Ascending aorta (tissue), 2 donors: ENCODE measurements at regions not wholly inside any gene's neighbourhood (a gene's known extent, or its start where the extent isn't known, plus 50 kb on each side); places are given as distances from the start of the nearest gene placed in this dataset.

ENCODE experiments used
- DNase-seq, 2 donors: peaks; one replicate each; pipeline ENCODE4 v3.0.0-alpha.2; 2019; ENCODE audit warnings: low spot score in 2 of 2
- H3K27ac ChIP-seq, 2 donors: fragments of 200-600 bp; sonication (generic); one replicate each; pipeline ENCODE4 v1.5.1; 2016 to 2017; ENCODE audit warnings: mild to moderate bottlenecking in 1 of 2
- H3K27me3 ChIP-seq: fragments of 200-600 bp; sonication (generic); one replicate; pipeline ENCODE4 v1.5.1; 2017
- H3K36me3 ChIP-seq, 2 donors: fragments of 200-600 bp; sonication (generic); one replicate each; pipeline ENCODE4 v1.5.1; 2016
- H3K4me1 ChIP-seq, 2 donors: fragments of 200-600 bp; sonication (generic); one replicate each; pipeline ENCODE4 v1.5.1; 2016 to 2017; ENCODE audit warnings: mild to moderate bottlenecking in 1 of 2
- H3K4me3 ChIP-seq, 2 donors: fragments of 200-600 bp; sonication (generic); one replicate each; pipeline ENCODE4 v1.5.1; 2016 to 2017; ENCODE audit warnings: mild to moderate bottlenecking in 1 of 2
- H3K9me3 ChIP-seq, 2 donors: fragments of 200-600 bp; sonication (generic); one replicate each; pipeline ENCODE4 v1.5.1; 2016
- intact Hi-C: fragments of 100-400 bp; cut with DNase I; formaldehyde crosslinking; loops from one replicate; pipeline ENCODE4 v1.15.1; 2023
- TF ChIP-seq, protein P1 (sequence below), 3 experiments: fragments of 200-600 bp in 2 of 3; fragments of 450-650 bp in 1 of 3; sonication (generic) in 2 of 3; IDR thresholded peaks; one replicate each; pipeline ENCODE4 v1.5.1; 2016 to 2019; ENCODE audit warnings: antibody characterized with exemption in 3 of 3, mild to moderate bottlenecking in 1 of 3, moderate library complexity in 1 of 3

DNA sequence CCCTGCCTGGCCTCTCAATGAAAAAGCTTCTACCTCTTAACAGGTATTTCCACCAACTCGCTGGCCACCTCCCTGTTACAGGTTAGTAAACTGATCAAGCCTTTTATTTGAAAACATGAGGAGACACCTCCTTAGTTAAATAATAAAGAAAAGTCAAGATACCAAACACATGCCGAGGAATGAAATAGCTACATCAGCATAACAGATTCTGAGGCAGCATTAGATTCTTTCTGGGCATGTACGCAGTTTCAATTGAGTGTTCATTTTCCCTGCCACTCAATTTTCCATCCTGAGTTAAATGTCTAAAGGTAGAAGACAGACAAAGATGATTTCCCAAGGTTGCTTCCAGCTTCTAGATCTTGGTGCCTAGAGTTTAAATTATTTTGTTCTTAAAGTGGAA is 250.5 kb upstream of the LRTM1 start:
- no peak overlapping the region for H3K4me3 ChIP-seq
- no peaks in the 10 kb centered on the region for H3K27me3 ChIP-seq
- H3K27ac ChIP-seq = no peak overlapping the region
- intact Hi-C loops = no loop called here
- H3K36me3 ChIP-seq = no peaks in the 10 kb centered on the region
- H3K4me1 ChIP-seq = no peaks in the 10 kb centered on the region
- TF ChIP-seq, protein P1, sequence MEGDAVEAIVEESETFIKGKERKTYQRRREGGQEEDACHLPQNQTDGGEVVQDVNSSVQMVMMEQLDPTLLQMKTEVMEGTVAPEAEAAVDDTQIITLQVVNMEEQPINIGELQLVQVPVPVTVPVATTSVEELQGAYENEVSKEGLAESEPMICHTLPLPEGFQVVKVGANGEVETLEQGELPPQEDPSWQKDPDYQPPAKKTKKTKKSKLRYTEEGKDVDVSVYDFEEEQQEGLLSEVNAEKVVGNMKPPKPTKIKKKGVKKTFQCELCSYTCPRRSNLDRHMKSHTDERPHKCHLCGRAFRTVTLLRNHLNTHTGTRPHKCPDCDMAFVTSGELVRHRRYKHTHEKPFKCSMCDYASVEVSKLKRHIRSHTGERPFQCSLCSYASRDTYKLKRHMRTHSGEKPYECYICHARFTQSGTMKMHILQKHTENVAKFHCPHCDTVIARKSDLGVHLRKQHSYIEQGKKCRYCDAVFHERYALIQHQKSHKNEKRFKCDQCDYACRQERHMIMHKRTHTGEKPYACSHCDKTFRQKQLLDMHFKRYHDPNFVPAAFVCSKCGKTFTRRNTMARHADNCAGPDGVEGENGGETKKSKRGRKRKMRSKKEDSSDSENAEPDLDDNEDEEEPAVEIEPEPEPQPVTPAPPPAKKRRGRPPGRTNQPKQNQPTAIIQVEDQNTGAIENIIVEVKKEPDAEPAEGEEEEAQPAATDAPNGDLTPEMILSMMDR (IDR thresholded peaks at IDR 0.05) = no peak
- no peak for DNase-seq
- H3K9me3 ChIP-seq = no peaks in the 10 kb centered on the region

DNA sequence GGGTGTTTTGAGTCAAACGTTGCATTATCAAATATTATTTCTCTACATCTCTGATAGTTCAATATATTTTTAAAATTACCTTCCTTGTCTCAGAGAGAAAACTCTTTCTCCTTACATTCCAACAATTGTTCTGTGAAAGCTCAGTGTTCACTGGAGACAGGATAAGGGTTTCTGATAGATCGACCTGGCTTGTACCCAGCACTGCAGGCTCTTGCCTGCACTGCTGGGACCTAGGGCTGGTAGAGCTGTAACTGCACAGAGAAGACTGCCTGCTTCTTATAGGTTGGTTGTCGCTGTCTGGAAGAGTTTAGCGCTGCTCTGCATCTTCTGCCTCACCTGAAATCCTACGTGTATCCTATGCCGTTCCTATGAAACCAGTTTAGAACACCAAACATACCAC is 249.9 kb upstream of the LRTM1 start:
- Histone ChIP-seq H3K27ac (no peak overlapping the region), H3K27me3 (no peaks in the 10 kb centered on the region), H3K4me3 (no peak overlapping the region), H3K4me1 (no peaks in the 10 kb centered on the region), H3K9me3 (no peaks in the 10 kb centered on the region), H3K36me3 (no peaks in the 10 kb centered on the region)
- no peak for DNase-seq
- TF ChIP-seq, protein P1 (IDR thresholded peaks at IDR 0.05) = no peak
- intact Hi-C loops = no loop called here

DNA sequence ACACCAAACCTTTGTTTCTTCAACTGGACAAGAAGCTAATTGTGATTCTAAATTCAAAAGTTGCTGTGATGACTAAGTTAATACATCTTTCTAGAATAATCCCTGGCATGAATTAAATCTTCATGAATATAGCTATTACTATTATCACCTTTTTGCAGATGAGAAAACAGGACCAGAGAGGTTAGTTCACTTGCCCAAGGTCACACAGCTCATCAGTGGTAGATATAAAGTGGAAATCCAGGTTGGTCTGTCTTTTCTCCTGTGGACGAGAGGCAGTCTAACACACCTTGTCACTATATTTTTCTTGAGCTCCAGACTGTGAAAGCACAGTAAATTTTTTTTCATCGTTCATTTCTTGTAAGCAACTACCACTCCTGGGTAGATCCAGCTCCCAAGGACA is 247.6 kb upstream of the LRTM1 start:
- H3K36me3 ChIP-seq = no peaks in the 10 kb centered on the region
- no peak overlapping the region for H3K4me3 ChIP-seq
- H3K9me3 ChIP-seq = no peaks in the 10 kb centered on the region
- H3K27me3 ChIP-seq = no peaks in the 10 kb centered on the region
- H3K4me1 ChIP-seq = no peaks in the 10 kb centered on the region
- TF ChIP-seq, protein P1 (IDR thresholded peaks at IDR 0.05) = no peak
- H3K27ac ChIP-seq = no peak overlapping the region
- intact Hi-C loops = no loop called here
- DNase-seq = no peak

DNA sequence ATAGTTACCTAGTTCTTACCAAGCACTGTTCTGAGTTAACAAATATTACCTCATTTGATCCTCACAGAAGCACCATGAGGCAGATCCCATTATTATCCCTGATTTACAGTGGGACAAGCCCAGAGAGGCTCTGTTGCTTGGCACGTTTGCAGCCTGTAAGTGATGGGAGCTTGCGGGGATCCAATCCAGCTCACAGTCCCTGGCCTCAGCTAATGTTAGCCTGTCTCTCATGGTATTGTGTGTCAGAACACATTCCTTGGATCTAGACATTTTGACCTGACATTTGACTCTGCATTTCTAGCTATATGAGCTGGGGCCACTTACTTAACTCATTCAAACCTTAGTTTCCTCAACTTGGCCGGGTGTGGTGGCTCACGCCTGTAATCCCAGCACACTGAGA is 246.9 kb upstream of the LRTM1 start:
- H3K27ac ChIP-seq = no peak overlapping the region
- no peaks in the 10 kb centered on the region for H3K4me1 ChIP-seq
- no peaks in the 10 kb centered on the region for H3K27me3 ChIP-seq
- H3K9me3 ChIP-seq = no peaks in the 10 kb centered on the region
- DNase-seq = no peak
- H3K4me3 ChIP-seq = no peak overlapping the region
- H3K36me3 ChIP-seq = no peaks in the 10 kb centered on the region
- TF ChIP-seq, protein P1 (IDR thresholded peaks at IDR 0.05) = no peak
- intact Hi-C loops = no loop called here

DNA sequence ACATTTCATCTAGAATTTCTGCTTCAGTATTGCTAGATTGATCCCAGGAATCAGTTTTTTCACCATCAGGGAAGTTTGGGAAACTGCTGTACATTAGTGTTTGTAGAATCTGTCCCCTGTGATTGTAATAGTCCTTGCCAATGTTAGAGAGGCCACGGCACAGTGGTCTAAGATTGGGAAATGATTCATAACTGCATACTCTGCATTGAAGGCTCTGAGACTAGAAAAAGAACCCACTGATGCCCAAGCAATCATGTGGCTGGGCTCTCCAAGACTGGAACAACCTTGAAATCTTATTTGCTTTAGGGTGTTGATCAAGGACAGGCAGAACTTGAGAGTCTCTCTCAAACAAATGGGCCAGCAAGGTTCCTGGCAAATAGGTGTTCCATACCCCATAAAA is 245.6 kb upstream of the LRTM1 start:
- intact Hi-C loops = no loop called here

DNA sequence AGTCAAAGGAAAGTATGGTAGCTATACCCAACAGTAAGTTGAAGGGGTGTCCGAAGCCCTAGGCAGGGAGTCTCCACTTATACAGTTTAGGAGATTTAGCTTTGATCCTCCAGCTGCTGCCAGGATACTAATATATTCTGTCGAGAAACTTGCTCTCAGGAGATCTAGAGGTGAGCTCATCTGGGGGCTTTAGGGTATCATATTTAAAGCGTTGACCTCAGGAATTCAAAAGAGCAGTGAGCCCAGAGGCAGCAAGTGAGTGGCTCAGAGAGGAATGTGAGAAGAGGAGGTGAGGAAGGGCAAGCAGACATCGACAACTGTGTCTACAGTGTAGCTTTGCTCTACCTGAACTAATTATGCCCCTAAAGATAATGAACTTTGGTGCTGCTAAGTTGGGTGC is 245.1 kb upstream of the LRTM1 start:
- no peaks in the 10 kb centered on the region for H3K36me3 ChIP-seq
- intact Hi-C loops = no loop called here
- H3K9me3 ChIP-seq = no peaks in the 10 kb centered on the region
- H3K4me3 ChIP-seq = no peak overlapping the region
- no peaks in the 10 kb centered on the region for H3K27me3 ChIP-seq
- H3K4me1 ChIP-seq = no peaks in the 10 kb centered on the region
- DNase-seq = no peak
- TF ChIP-seq, protein P1 (IDR thresholded peaks at IDR 0.05) = no peak
- H3K27ac ChIP-seq = no peak overlapping the region

More for the DNA sequence above, 245.6 kb upstream of the LRTM1 start:
- Histone ChIP-seq H3K27me3 (no peaks in the 10 kb centered on the region), H3K27ac (no peak overlapping the region), H3K4me3 (no peak overlapping the region), H3K9me3 (no peaks in the 10 kb centered on the region), H3K36me3 (no peaks in the 10 kb centered on the region), H3K4me1 (no peaks in the 10 kb centered on the region)
- TF ChIP-seq, protein P1 (IDR thresholded peaks at IDR 0.05) = no peak
- no peak for DNase-seq
